Astrocyte (in vitro differentiated cells and primary cell): ENCODE measurements at regions not wholly inside any gene's neighbourhood (a gene's known extent, or its start where the extent isn't known, plus 50 kb on each side); places are given as distances from the start of the nearest gene placed in this dataset.

Experiments
- DNase-seq: peaks from one replicate; pipeline ENCODE4 v3.0.0-alpha.2; 2010; ENCODE audit warnings: low read depth
- FAIRE-seq: peaks from 2 replicates; lab custom pipeline; 2011; peaks lifted over from hg19 to GRCh38; lab: Jason Lieb, UNC
- H2AFZ ChIP-seq: 2 replicates; pipeline ENCODE4 v1.6.0; 2012; ENCODE audit warnings: low read depth, low read length, inconsistent platforms
- H3K27ac ChIP-seq: 2 replicates; pipeline ENCODE4 v1.5.1; 2011; ENCODE audit warnings: low read depth, low read length, inconsistent platforms
- H3K27me3 ChIP-seq: 2 replicates; pipeline ENCODE4 v1.6.0; 2011; ENCODE audit warnings: low read length, inconsistent platforms; ENCODE audit not compliant: insufficient read depth
- H3K36me3 ChIP-seq: 2 replicates; pipeline ENCODE4 v1.5.1; 2011; ENCODE audit warnings: low read length, inconsistent platforms; ENCODE audit not compliant: insufficient read depth
- H3K4me1 ChIP-seq: 2 replicates; pipeline ENCODE4 v1.5.1; 2011; ENCODE audit warnings: low read length, inconsistent platforms; ENCODE audit not compliant: insufficient read depth
- H3K4me2 ChIP-seq: 2 replicates; pipeline ENCODE4 v1.6.0; 2012; ENCODE audit warnings: low read length, inconsistent platforms
- H3K4me3 ChIP-seq: 2 replicates; pipeline ENCODE4 v1.5.1; 2011; ENCODE audit warnings: low read depth, mild to moderate bottlenecking, low read length, inconsistent platforms; ENCODE audit not compliant: insufficient read depth
- H3K79me2 ChIP-seq: 2 replicates; pipeline ENCODE4 v1.6.0; 2012; ENCODE audit warnings: mild to moderate bottlenecking, low read length, inconsistent platforms; ENCODE audit not compliant: insufficient read depth
- H3K9ac ChIP-seq: 2 replicates; pipeline ENCODE4 v1.6.0; 2012; ENCODE audit warnings: mild to moderate bottlenecking, low read length, inconsistent platforms
- H3K9me3 ChIP-seq: 2 replicates; pipeline ENCODE4 v1.5.1; 2012; ENCODE audit warnings: low read depth, mild to moderate bottlenecking, low read length, inconsistent platforms; ENCODE audit not compliant: insufficient read depth
- H4K20me1 ChIP-seq: 2 replicates; pipeline ENCODE4 v1.6.0; 2012; ENCODE audit warnings: low read length, inconsistent platforms; ENCODE audit not compliant: insufficient read depth
- H3K27ac Mint-ChIP-seq: one replicate; pipeline ENCODE4 v1.8.0; 2021; ENCODE audit warnings: mild to moderate bottlenecking, mixed read lengths; ENCODE audit not compliant: unreplicated experiment
- H3K27me3 Mint-ChIP-seq: one replicate; pipeline ENCODE4 v1.8.0; 2021; ENCODE audit warnings: low read depth, mixed read lengths; ENCODE audit not compliant: unreplicated experiment
- H3K36me3 Mint-ChIP-seq: one replicate; pipeline ENCODE4 v1.8.0; 2021; ENCODE audit warnings: low read depth, mixed read lengths; ENCODE audit not compliant: unreplicated experiment
- H3K4me1 Mint-ChIP-seq: one replicate; pipeline ENCODE4 v1.8.0; 2021; ENCODE audit warnings: low read depth, mixed read lengths; ENCODE audit not compliant: unreplicated experiment
- H3K4me3 Mint-ChIP-seq: one replicate; pipeline ENCODE4 v1.8.0; 2021; ENCODE audit warnings: mild to moderate bottlenecking, moderate library complexity, mixed read lengths; ENCODE audit not compliant: unreplicated experiment
- H3K9me3 Mint-ChIP-seq: one replicate; pipeline ENCODE4 v1.8.0; 2021; ENCODE audit warnings: mild to moderate bottlenecking, mixed read lengths; ENCODE audit not compliant: unreplicated experiment
- EZH2 ChIP-seq: IDR thresholded peaks from 2 replicates; pipeline ENCODE4 v1.6.1; 2012; ENCODE audit warnings: mild to moderate bottlenecking, low read length, inconsistent platforms; ENCODE audit not compliant: insufficient read depth
- TF ChIP-seq, protein P1 (sequence below): IDR thresholded peaks from 2 replicates; pipeline ENCODE4 v1.5.1; 2011; ENCODE audit warnings: low read depth, mild to moderate bottlenecking, inconsistent platforms, low read length, moderate library complexity; ENCODE audit not compliant: insufficient read depth

GRCh38 chr3:194798486-194798885 is 112.8 kb downstream of the FAM43A start:
- Mint-ChIP-seq H3K4me1 (no peaks in the 10 kb centered on the region), H3K36me3 (peaks cover 5% of the 10 kb centered on the region), H3K27me3 (peaks cover 51% of the 10 kb centered on the region), H3K9me3 (peaks cover 4% of the 10 kb centered on the region), H3K27ac (no peak overlapping the region), H3K4me3 (no peak overlapping the region)
- Histone ChIP-seq H4K20me1 (no peaks in the 10 kb centered on the region), H3K27ac (no peak overlapping the region), H3K9me3 (no peaks in the 10 kb centered on the region), H3K9ac (no peak overlapping the region), H3K79me2 (no peaks in the 10 kb centered on the region), H3K4me1 (no peaks in the 10 kb centered on the region), H3K36me3 (no peaks in the 10 kb centered on the region), H3K4me3 (no peak overlapping the region), H2AFZ (no peak overlapping the region), H3K27me3 (peaks cover 30% of the 10 kb centered on the region), H3K4me2 (no peak overlapping the region)
- FAIRE-seq (no peak), DNase-seq (no peak)
- TF ChIP-seq EZH2 = no peak
- TF ChIP-seq, protein P1, sequence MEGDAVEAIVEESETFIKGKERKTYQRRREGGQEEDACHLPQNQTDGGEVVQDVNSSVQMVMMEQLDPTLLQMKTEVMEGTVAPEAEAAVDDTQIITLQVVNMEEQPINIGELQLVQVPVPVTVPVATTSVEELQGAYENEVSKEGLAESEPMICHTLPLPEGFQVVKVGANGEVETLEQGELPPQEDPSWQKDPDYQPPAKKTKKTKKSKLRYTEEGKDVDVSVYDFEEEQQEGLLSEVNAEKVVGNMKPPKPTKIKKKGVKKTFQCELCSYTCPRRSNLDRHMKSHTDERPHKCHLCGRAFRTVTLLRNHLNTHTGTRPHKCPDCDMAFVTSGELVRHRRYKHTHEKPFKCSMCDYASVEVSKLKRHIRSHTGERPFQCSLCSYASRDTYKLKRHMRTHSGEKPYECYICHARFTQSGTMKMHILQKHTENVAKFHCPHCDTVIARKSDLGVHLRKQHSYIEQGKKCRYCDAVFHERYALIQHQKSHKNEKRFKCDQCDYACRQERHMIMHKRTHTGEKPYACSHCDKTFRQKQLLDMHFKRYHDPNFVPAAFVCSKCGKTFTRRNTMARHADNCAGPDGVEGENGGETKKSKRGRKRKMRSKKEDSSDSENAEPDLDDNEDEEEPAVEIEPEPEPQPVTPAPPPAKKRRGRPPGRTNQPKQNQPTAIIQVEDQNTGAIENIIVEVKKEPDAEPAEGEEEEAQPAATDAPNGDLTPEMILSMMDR = no peak

DNA sequence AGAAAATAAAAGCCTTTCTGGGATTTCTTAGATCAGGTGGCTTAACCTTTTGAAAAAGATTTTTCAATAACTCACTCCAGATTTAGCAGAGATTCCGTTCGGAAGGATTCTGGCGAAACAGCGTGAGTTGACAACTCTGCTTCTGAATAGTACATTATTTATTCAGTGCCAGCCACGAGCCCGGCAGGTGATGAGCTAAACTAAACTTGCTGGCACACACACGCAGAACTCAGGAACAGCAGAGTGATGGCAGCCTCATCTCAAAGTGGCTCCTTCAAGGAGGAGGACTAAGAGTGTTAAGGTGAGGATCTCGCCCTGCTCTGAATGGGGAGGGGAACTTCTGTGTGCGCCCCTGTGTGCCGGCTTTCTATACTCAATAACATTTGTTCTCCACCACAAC is 114.3 kb downstream of the FAM43A start:
- H3K27me3 Mint-ChIP-seq = peaks cover 65% of the 10 kb centered on the region
- H3K27ac Mint-ChIP-seq = no peak overlapping the region
- Histone ChIP-seq H3K9ac (no peak overlapping the region), H3K4me2 (no peak overlapping the region), H2AFZ (no peak overlapping the region), H3K79me2 (no peaks in the 10 kb centered on the region), H3K27ac (no peak overlapping the region), H3K4me3 (no peak overlapping the region), H4K20me1 (no peaks in the 10 kb centered on the region), H3K9me3 (no peaks in the 10 kb centered on the region), H3K36me3 (no peaks in the 10 kb centered on the region), H3K4me1 (no peaks in the 10 kb centered on the region), H3K27me3 (peaks cover 44% of the 10 kb centered on the region)
- peaks cover 5% of the 10 kb centered on the region for H3K36me3 Mint-ChIP-seq
- no peaks in the 10 kb centered on the region for H3K4me1 Mint-ChIP-seq
- TF ChIP-seq EZH2 = no peak
- TF ChIP-seq, protein P1 = no peak
- H3K4me3 Mint-ChIP-seq = no peak overlapping the region
- no peak for FAIRE-seq
- no peak for DNase-seq
- peaks cover 8% of the 10 kb centered on the region for H3K9me3 Mint-ChIP-seq

- Histone ChIP-seq H4K20me1 (no peaks in the 10 kb centered on the region), H3K9me3 (no peaks in the 10 kb centered on the region), H3K4me3 (no peak overlapping the region), H3K4me1 (no peaks in the 10 kb centered on the region), H3K36me3 (no peaks in the 10 kb centered on the region), H3K27me3 (peaks cover 48% of the 10 kb centered on the region), H3K4me2 (no peak overlapping the region), H3K79me2 (no peaks in the 10 kb centered on the region), H2AFZ (no peak overlapping the region), H3K9ac (no peak overlapping the region), H3K27ac (no peak overlapping the region)
- FAIRE-seq (no peak), DNase-seq (no peak)
- Mint-ChIP-seq H3K27ac (no peak overlapping the region), H3K4me3 (no peak overlapping the region), H3K36me3 (no peaks in the 10 kb centered on the region), H3K27me3 (peaks cover 80% of the 10 kb centered on the region), H3K4me1 (no peaks in the 10 kb centered on the region), H3K9me3 (peaks cover 6% of the 10 kb centered on the region)
- TF ChIP-seq EZH2 = no peak
- TF ChIP-seq, protein P1 = no peak
These were observed 116.1 kb downstream of the FAM43A start for GRCh38 chr3:194801461-194802432.
